Effector CD8-positive, alpha-beta T cell (primary cell): ENCODE measurements at regions not wholly inside any gene's neighbourhood (a gene's known extent, or its start where the extent isn't known, plus 50 kb on each side); places are given as distances from the start of the nearest gene placed in this dataset.

Experiments
- DNase-seq: peaks from one replicate; lab custom pipeline; 2025; lab: John Stamatoyannopoulos, UW

- no peak for DNase-seq
Measured at GRCh38 chr16:79714440-79714839, 113.9 kb upstream of the MAF start.

GRCh38 chr16:79713609-79714309 lies 113.2 kb upstream of the MAF start:
- no peak for DNase-seq

GRCh38 chr16:79712276-79712675 lies 111.7 kb upstream of the MAF start:
- DNase-seq, result no peak

GRCh38 chr16:79707876-79708275 lies 107.3 kb upstream of the MAF start:
- DNase-seq, result no peak

- DNase-seq, result no peak
Measured at GRCh38 chr16:79703066-79703465, 102.5 kb upstream of the MAF start.

GRCh38 chr16:79698341-79698753 lies 97.8 kb upstream of the MAF start:
- DNase-seq, result no peak

- no peak for DNase-seq
Measured at GRCh38 chr16:79697562-79698112, 97.1 kb upstream of the MAF start.

- no peak for DNase-seq
Measured at GRCh38 chr16:79691007-79691406, 90.5 kb upstream of the MAF start.

- no peak for DNase-seq
Measured at GRCh38 chr16:79690159-79690558, 89.6 kb upstream of the MAF start.

- DNase-seq, result no peak
Measured at GRCh38 chr16:79687249-79688130, 87.0 kb upstream of the MAF start.

- no peak for DNase-seq
Measured at GRCh38 chr16:79685871-79686270, 85.3 kb upstream of the MAF start.

- no peak for DNase-seq
Measured at GRCh38 chr16:79679334-79679733, 78.8 kb upstream of the MAF start.

- DNase-seq, result no peak
Measured at GRCh38 chr16:79677799-79678530, 77.4 kb upstream of the MAF start.

GRCh38 chr16:79673635-79674034 lies 73.1 kb upstream of the MAF start:
- DNase-seq, result no peak

- DNase-seq, result no peak
Measured at GRCh38 chr16:79672524-79672923, 72.0 kb upstream of the MAF start.

- DNase-seq, result no peak
Measured at GRCh38 chr16:79668502-79668901, 68.0 kb upstream of the MAF start.

- DNase-seq, result no peak
Measured at GRCh38 chr16:79665970-79666369, 65.4 kb upstream of the MAF start.

GRCh38 chr16:79664407-79664806 lies 63.9 kb upstream of the MAF start:
- no peak for DNase-seq

GRCh38 chr16:79662669-79663313 lies 62.3 kb upstream of the MAF start:
- no peak for DNase-seq

- no peak for DNase-seq
Measured at GRCh38 chr16:79662122-79662521, 61.6 kb upstream of the MAF start.

GRCh38 chr16:79661578-79661977 lies 61.0 kb upstream of the MAF start:
- no peak for DNase-seq

GRCh38 chr16:79659344-79659743 lies 58.8 kb upstream of the MAF start:
- no peak for DNase-seq
